Neural progenitor cell (in vitro differentiated cells): ENCODE measurements at regions not wholly inside any gene's neighbourhood (a gene's known extent, or its start where the extent isn't known, plus 50 kb on each side); places are given as distances from the start of the nearest gene placed in this dataset.
A peak's percentile ranks its signal among the peaks of the same experiment; 100 is the strongest.

Source experiments
- DNase-seq: peaks from one replicate; pipeline ENCODE4 v3.0.0-alpha.2; 2016; ENCODE audit warnings: low spot score
- H2AFZ ChIP-seq: fragments of 200-600 bp; sonication (generic); replicated peaks from 2 replicates; pipeline ENCODE4 v1.6.1; 2016; ENCODE audit warnings: antibody characterized with exemption
- H3F3A ChIP-seq: fragments of 200-600 bp; sonication (generic); 2 replicates; pipeline ENCODE4 v1.6.1; 2016; ENCODE audit warnings: antibody characterized with exemption, low read depth
- H3K27ac ChIP-seq: fragments of 200-600 bp; sonication (generic); 2 replicates; pipeline ENCODE4 v1.5.1; 2016; ENCODE audit warnings: mild to moderate bottlenecking
- H3K27me3 ChIP-seq: fragments of 200-600 bp; sonication (generic); 2 replicates; pipeline ENCODE4 v1.6.1; 2016; ENCODE audit warnings: mild to moderate bottlenecking, moderate library complexity
- H3K36me3 ChIP-seq: fragments of 200-600 bp; sonication (generic); 2 replicates; pipeline ENCODE4 v1.5.1; 2016
- H3K4me1 ChIP-seq: fragments of 200-600 bp; sonication (generic); 2 replicates; pipeline ENCODE4 v1.6.1; 2016; ENCODE audit warnings: mixed run types
- H3K4me2 ChIP-seq: fragments of 200-600 bp; sonication (generic); 2 replicates; pipeline ENCODE4 v1.6.1; 2016
- H3K4me3 ChIP-seq: fragments of 200-600 bp; sonication (generic); 2 replicates; pipeline ENCODE4 v1.5.1; 2016
- H3K79me2 ChIP-seq: fragments of 200-600 bp; sonication (generic); 2 replicates; pipeline ENCODE4 v1.6.1; 2016; ENCODE audit warnings: low read depth
- H3K9ac ChIP-seq: fragments of 200-600 bp; sonication (generic); 2 replicates; pipeline ENCODE4 v1.6.1; 2016
- H3K9me3 ChIP-seq: fragments of 200-600 bp; sonication (generic); 2 replicates; pipeline ENCODE4 v1.5.1; 2016; ENCODE audit warnings: low read depth
- H4K20me1 ChIP-seq: fragments of 200-600 bp; sonication (generic); 2 replicates; pipeline ENCODE4 v1.6.1; 2016; ENCODE audit warnings: low read depth
- H3K27ac Mint-ChIP-seq: 3 replicates; pipeline ENCODE4 v1.8.0; 2021; ENCODE audit warnings: mixed read lengths
- H3K27me3 Mint-ChIP-seq: 2 replicates; pipeline ENCODE4 v1.8.0; 2022; ENCODE audit warnings: low read depth, mild to moderate bottlenecking, inconsistent platforms, moderate library complexity, mixed read lengths; ENCODE audit not compliant: insufficient read depth
- H3K36me3 Mint-ChIP-seq: 3 replicates; pipeline ENCODE4 v1.8.0; 2021; ENCODE audit warnings: mixed read lengths
- H3K4me1 Mint-ChIP-seq: 3 replicates; pipeline ENCODE4 v1.8.0; 2021; ENCODE audit warnings: mixed read lengths
- H3K4me3 Mint-ChIP-seq: 3 replicates; pipeline ENCODE4 v1.8.0; 2021; ENCODE audit warnings: mild to moderate bottlenecking, moderate library complexity, mixed read lengths
- H3K9me3 Mint-ChIP-seq: 3 replicates; pipeline ENCODE4 v1.8.0; 2020; ENCODE audit warnings: mixed read lengths
- EZH2 ChIP-seq: fragments of 200-600 bp; sonication (generic); IDR thresholded peaks from 2 replicates; pipeline ENCODE4 v1.6.1; 2017; ENCODE audit warnings: antibody characterized with exemption, mild to moderate bottlenecking, moderate library complexity
- EZH2phosphoT487 ChIP-seq: fragments of 200-600 bp; sonication (generic); IDR thresholded peaks from 2 replicates; pipeline ENCODE4 v1.6.1; 2017; ENCODE audit warnings: antibody characterized with exemption
- TF ChIP-seq, protein P1 (sequence below): fragments of 200-600 bp; sonication (generic); IDR thresholded peaks from 2 replicates; pipeline ENCODE4 v1.5.1; 2017; ENCODE audit warnings: antibody characterized with exemption, mild to moderate bottlenecking

DNA sequence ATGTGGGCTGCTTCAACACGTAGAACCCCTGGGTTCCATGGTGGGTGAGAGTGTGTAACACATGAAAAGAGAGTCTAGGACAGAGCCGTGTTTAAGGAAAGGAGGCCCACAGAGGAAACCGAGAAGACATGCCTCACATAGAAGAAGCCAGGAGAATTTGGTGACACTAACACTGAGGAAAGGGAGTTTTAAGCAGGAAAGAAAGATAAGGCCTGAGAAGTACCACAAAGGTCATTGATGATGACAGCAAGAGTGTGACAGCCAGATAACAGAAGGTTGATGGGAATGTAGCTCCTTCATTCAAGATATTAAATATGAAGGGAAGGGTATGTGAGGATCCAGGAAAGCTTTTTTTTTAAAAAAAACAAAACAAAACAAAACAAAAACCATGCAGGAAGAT is 72.4 kb upstream of the SPRY4 start:
- peaks cover 11% of the 10 kb centered on the region for H3K9me3 Mint-ChIP-seq

DNA sequence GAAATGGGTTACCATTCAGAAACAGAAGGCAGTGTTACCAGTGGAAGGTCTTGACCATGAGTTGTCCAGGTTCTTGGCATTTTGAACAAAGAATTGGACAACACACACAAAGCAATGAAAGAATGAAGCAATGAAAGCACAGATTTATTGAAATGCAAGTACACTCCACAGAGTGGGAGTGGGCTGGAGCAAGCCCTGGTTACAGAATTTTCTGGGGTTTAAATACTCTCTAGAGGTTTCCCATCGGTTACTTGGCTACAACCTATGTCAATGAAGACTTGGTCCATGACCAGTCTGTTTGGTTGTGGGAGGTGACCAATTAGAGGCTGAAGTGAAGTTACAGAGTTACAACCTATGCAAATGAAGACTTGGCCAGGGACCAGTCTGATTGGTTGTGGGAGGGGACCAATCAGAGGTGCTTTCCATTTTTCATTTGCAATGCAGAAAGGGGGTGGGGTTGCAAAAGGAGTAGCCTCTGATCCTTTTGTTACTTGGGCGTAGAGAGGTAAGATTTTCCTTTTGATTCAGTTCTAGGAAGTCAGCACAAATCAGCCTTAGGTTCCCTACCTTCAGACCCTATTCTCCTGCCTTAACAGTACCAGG is 71.7 kb upstream of the SPRY4 start:
- H3K27ac ChIP-seq = no peak overlapping the region
- no peak overlapping the region for H3K27ac Mint-ChIP-seq
- H4K20me1 ChIP-seq = no peaks in the 10 kb centered on the region
- no peaks in the 10 kb centered on the region for H3K9me3 ChIP-seq
- no peaks in the 10 kb centered on the region for H3K79me2 ChIP-seq
- H3K27me3 Mint-ChIP-seq = peaks cover 2% of the 10 kb centered on the region
- no peaks in the 10 kb centered on the region for H3F3A ChIP-seq
- no peak for TF ChIP-seq EZH2
- no peaks in the 10 kb centered on the region for H3K36me3 ChIP-seq
- no peak overlapping the region for H2AFZ ChIP-seq
- H3K9ac ChIP-seq = no peak overlapping the region
- peaks cover 16% of the 10 kb centered on the region for H3K4me1 Mint-ChIP-seq
- no peaks in the 10 kb centered on the region for H3K4me1 ChIP-seq
- H3K4me3 Mint-ChIP-seq = no peak overlapping the region
- H3K36me3 Mint-ChIP-seq = peaks cover 9% of the 10 kb centered on the region
- H3K27me3 ChIP-seq = no peaks in the 10 kb centered on the region
- no peak overlapping the region for H3K4me3 ChIP-seq
- H3K4me2 ChIP-seq = no peak overlapping the region
- DNase-seq = no peak
- H3K9me3 Mint-ChIP-seq = peaks cover 11% of the 10 kb centered on the region

More for the DNA sequence above, 72.4 kb upstream of the SPRY4 start:
- no peak for TF ChIP-seq EZH2
- TF ChIP-seq, protein P1, sequence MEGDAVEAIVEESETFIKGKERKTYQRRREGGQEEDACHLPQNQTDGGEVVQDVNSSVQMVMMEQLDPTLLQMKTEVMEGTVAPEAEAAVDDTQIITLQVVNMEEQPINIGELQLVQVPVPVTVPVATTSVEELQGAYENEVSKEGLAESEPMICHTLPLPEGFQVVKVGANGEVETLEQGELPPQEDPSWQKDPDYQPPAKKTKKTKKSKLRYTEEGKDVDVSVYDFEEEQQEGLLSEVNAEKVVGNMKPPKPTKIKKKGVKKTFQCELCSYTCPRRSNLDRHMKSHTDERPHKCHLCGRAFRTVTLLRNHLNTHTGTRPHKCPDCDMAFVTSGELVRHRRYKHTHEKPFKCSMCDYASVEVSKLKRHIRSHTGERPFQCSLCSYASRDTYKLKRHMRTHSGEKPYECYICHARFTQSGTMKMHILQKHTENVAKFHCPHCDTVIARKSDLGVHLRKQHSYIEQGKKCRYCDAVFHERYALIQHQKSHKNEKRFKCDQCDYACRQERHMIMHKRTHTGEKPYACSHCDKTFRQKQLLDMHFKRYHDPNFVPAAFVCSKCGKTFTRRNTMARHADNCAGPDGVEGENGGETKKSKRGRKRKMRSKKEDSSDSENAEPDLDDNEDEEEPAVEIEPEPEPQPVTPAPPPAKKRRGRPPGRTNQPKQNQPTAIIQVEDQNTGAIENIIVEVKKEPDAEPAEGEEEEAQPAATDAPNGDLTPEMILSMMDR = no peak
- no peak for TF ChIP-seq EZH2phosphoT487
- H3K4me1 Mint-ChIP-seq = peaks cover 18% of the 10 kb centered on the region
- no peak overlapping the region for H3K4me2 ChIP-seq
- H3K79me2 ChIP-seq = no peaks in the 10 kb centered on the region
- peaks cover 2% of the 10 kb centered on the region for H3K27me3 Mint-ChIP-seq
- no peak overlapping the region for H3K4me3 ChIP-seq
- no peak overlapping the region for H3K27ac Mint-ChIP-seq
- no peaks in the 10 kb centered on the region for H3K9me3 ChIP-seq
- H3K27ac ChIP-seq = no peak overlapping the region
- no peak overlapping the region for H2AFZ ChIP-seq
- H3F3A ChIP-seq = no peaks in the 10 kb centered on the region
- no peak overlapping the region for H3K4me3 Mint-ChIP-seq
- DNase-seq = no peak
- no peaks in the 10 kb centered on the region for H4K20me1 ChIP-seq
- no peaks in the 10 kb centered on the region for H3K27me3 ChIP-seq
- no peaks in the 10 kb centered on the region for H3K36me3 ChIP-seq
- no peaks in the 10 kb centered on the region for H3K4me1 ChIP-seq
- no peak overlapping the region for H3K9ac ChIP-seq
- peaks cover 9% of the 10 kb centered on the region for H3K36me3 Mint-ChIP-seq

DNA sequence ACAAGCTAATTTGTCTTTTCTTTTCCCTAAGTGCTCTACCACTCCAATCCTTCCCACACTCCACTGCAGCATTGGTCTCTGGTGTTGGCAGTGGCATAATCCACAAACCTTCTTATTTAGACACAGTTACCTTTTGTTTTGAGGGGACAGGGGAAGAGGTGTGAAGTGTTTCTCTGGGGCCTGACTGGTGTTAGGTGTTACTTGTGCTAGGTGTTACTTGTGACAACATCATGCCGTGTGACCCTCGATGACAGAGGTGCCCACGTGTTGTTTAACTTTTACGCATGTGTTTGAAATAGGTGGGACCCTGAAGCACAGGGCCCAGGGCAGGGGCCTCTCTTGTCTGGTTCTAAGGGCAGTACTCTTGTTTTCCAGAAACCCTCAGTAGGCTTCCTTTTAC is 70.5 kb upstream of the SPRY4 start:
- TF ChIP-seq EZH2phosphoT487 = no peak
- TF ChIP-seq, protein P1 = no peak
- TF ChIP-seq EZH2 = no peak
- Histone ChIP-seq H3K79me2 (no peaks in the 10 kb centered on the region), H3K4me3 (no peak overlapping the region), H3K4me1 (peaks cover 9% of the 10 kb centered on the region), H3K27ac (no peak overlapping the region), H3K36me3 (no peaks in the 10 kb centered on the region), H3K9ac (no peak overlapping the region), H3K4me2 (no peak overlapping the region), H2AFZ (no peak overlapping the region), H3K9me3 (no peaks in the 10 kb centered on the region), H4K20me1 (no peaks in the 10 kb centered on the region), H3F3A (no peaks in the 10 kb centered on the region), H3K27me3 (no peaks in the 10 kb centered on the region)
- Mint-ChIP-seq H3K27ac (no peak overlapping the region), H3K36me3 (peaks cover 9% of the 10 kb centered on the region), H3K9me3 (peaks cover 11% of the 10 kb centered on the region), H3K4me3 (no peak overlapping the region), H3K4me1 (peaks cover 25% of the 10 kb centered on the region), H3K27me3 (peaks cover 2% of the 10 kb centered on the region)
- no peak for DNase-seq

DNA sequence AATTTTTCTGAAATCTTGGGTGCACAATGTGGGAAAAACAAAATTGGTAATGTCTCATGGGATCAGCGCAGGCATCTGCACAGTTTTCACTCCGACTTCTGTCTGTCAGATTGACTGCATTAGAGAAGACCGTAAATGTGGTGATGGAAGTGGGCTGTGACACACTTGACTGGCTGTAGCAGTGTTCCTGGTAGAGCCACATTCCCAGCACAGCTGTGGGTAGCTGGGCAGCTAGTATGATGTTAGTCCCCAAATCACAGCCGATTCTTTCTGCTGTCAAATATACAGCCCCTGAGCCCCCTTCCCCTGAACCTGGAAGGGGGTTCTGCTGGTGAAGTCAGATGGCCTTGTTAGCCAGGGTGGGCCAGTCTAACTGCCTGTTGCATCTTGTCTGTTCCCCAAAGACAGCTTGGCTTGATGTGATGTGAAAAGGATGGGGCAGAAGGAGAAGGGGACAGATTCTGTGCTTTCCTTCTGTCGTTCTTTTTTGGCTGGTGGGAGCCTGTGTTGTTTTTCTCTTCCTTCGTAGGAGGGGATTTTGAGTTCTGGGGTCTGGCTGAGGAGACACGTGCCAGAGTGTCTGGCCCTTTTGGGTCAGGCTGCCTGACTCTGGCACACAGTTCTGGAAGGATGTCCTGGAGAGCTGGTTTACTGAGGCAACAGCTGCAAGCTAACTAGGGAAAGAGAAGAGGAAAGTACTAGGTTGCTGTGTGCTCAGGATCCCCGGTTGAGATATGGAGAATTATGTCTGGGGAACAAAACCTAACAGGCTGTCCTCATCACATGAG is 66.4 kb upstream of the SPRY4 start:
- Mint-ChIP-seq H3K9me3 (peaks cover 10% of the 10 kb centered on the region), H3K4me1 (peaks cover 51% of the 10 kb centered on the region), H3K27ac (peak overlapping the region; percentile 85), H3K4me3 (peak overlapping the region; percentile 14), H3K27me3 (peaks cover 2% of the 10 kb centered on the region), H3K36me3 (peaks cover 9% of the 10 kb centered on the region)
- H3K27ac ChIP-seq = no peak overlapping the region
- no peaks in the 10 kb centered on the region for H3K27me3 ChIP-seq
- TF ChIP-seq EZH2phosphoT487 (no peak), EZH2 (no peak)
- TF ChIP-seq, protein P1 = no peak
- no peaks in the 10 kb centered on the region for H3K79me2 ChIP-seq
- H3F3A ChIP-seq = no peaks in the 10 kb centered on the region
- H3K4me1 ChIP-seq = peaks cover 30% of the 10 kb centered on the region
- no peaks in the 10 kb centered on the region for H4K20me1 ChIP-seq
- no peaks in the 10 kb centered on the region for H3K36me3 ChIP-seq
- H3K9me3 ChIP-seq = no peaks in the 10 kb centered on the region
- no peak for DNase-seq
- no peak overlapping the region for H3K4me2 ChIP-seq
- no peak overlapping the region for H2AFZ ChIP-seq
- no peak overlapping the region for H3K4me3 ChIP-seq
- no peak overlapping the region for H3K9ac ChIP-seq
